ENCODE measurements at regions not wholly inside any gene's neighbourhood (a gene's known extent, or its start where the extent isn't known, plus 50 kb on each side); places are given as distances from the start of the nearest gene placed in this dataset.

GRCh38 chr12:15037091-15037687 is 64.3 kb downstream of the PDE6H start:
- no peak for TF ChIP-seq CTCF (IDR thresholded peaks at IDR 0.05; ENCODE audit: insufficient read depth, low read depth, low read length)
- TF ChIP-seq EZH2 (IDR thresholded peaks at IDR 0.05; ENCODE audit: insufficient read depth, low read length), result no peak
